ENCODE measurements at regions not wholly inside any gene's neighbourhood (a gene's known extent, or its start where the extent isn't known, plus 50 kb on each side); places are given as distances from the start of the nearest gene placed in this dataset.

GRCh38 chr20:22844959-22845358 is 190.2 kb upstream of the SSTR4 start:
- Histone ChIP-seq H4K20me1 (ENCODE audit: control insufficient read depth, extremely low read depth, insufficient read depth, low read length) (no peaks in the 10 kb centered on the region), H3K9me3 (ENCODE audit: control insufficient read depth, insufficient read depth, low read depth, low read length) (no peaks in the 10 kb centered on the region), H3K9ac (ENCODE audit: insufficient read depth, low read length) (no peak overlapping the region), H3K4me2 (ENCODE audit: extremely low read depth, insufficient read depth, low read length) (no peak overlapping the region), H3K4me3 (replicated peaks in 1 of 4; ENCODE audit: control extremely low read depth in 1 of 4, insufficient read depth in 1 of 4, low read depth in 3 of 4, low read length in 4 of 4) (no peak overlapping the region), H3K4me1 (ENCODE audit: control insufficient read depth, extremely low read depth, insufficient read depth, low read length) (no peaks in the 10 kb centered on the region), H3K36me3 (ENCODE audit: control insufficient read depth, insufficient read depth, low read length) (no peaks in the 10 kb centered on the region), H2AFZ (ENCODE audit: low read length) (no peak overlapping the region), H3K79me2 (ENCODE audit: control insufficient read depth, insufficient read depth, low read length) (no peaks in the 10 kb centered on the region), H3K27ac (ENCODE audit: insufficient read depth, low read length) (no peak overlapping the region), H3K27me3 (ENCODE audit: control insufficient read depth, insufficient read depth, low read length) (no peaks in the 10 kb centered on the region)
- DNase-seq (ENCODE audit: low read depth in 2 of 2) = no peak
- TF ChIP-seq EZH2 (IDR thresholded peaks at IDR 0.05; ENCODE audit: low read length, missing control alignments) = no peak
- TF ChIP-seq CTCF (conservative IDR thresholded peaks at IDR 0.05 in 1 of 2, IDR thresholded peaks at IDR 0.05 in 1 of 2; ENCODE audit: low read depth in 1 of 2, low read length in 2 of 2) = no peak

- Histone ChIP-seq H3K9ac (ENCODE audit: insufficient read depth, low read length) (no peak overlapping the region), H3K4me2 (ENCODE audit: extremely low read depth, insufficient read depth, low read length) (no peak overlapping the region), H3K27ac (ENCODE audit: insufficient read depth, low read length) (no peak overlapping the region), H3K9me3 (ENCODE audit: control insufficient read depth, insufficient read depth, low read depth, low read length) (no peaks in the 10 kb centered on the region), H3K36me3 (ENCODE audit: control insufficient read depth, insufficient read depth, low read length) (no peaks in the 10 kb centered on the region), H3K27me3 (ENCODE audit: control insufficient read depth, insufficient read depth, low read length) (no peaks in the 10 kb centered on the region), H3K4me1 (ENCODE audit: control insufficient read depth, extremely low read depth, insufficient read depth, low read length) (no peaks in the 10 kb centered on the region), H3K79me2 (ENCODE audit: control insufficient read depth, insufficient read depth, low read length) (no peaks in the 10 kb centered on the region), H3K4me3 (replicated peaks in 1 of 4; ENCODE audit: control extremely low read depth in 1 of 4, insufficient read depth in 1 of 4, low read depth in 3 of 4, low read length in 4 of 4) (no peak overlapping the region), H4K20me1 (ENCODE audit: control insufficient read depth, extremely low read depth, insufficient read depth, low read length) (no peaks in the 10 kb centered on the region), H2AFZ (ENCODE audit: low read length) (no peak overlapping the region)
- TF ChIP-seq CTCF (conservative IDR thresholded peaks at IDR 0.05 in 1 of 2, IDR thresholded peaks at IDR 0.05 in 1 of 2; ENCODE audit: low read depth in 1 of 2, low read length in 2 of 2) (no peak), EZH2 (IDR thresholded peaks at IDR 0.05; ENCODE audit: low read length, missing control alignments) (no peak)
- DNase-seq (ENCODE audit: low read depth in 2 of 2) = no peak
Observed at GRCh38 chr20:22846863-22847262, 188.2 kb upstream of the SSTR4 start.

DNA sequence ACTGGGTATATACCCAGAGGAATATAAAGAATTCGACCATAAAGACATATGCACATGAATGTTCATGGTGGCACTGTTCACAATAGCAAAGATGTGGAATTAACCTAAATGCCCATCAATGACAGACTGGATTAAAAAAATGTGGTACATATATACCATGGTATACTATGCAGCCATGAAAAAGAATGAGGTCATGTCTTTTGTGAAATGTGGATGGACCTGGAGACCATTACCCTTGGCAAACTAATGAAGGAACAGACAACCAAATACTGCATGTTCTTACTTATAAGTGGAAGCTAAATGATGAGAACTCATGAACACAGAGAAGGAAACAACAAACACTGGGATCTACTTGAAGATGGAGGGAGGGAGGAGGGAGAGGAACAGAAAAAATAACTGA is 186.7 kb upstream of the SSTR4 start:
- Histone ChIP-seq H3K36me3 (ENCODE audit: control insufficient read depth, insufficient read depth, low read length) (no peaks in the 10 kb centered on the region), H3K79me2 (ENCODE audit: control insufficient read depth, insufficient read depth, low read length) (no peaks in the 10 kb centered on the region), H3K4me2 (ENCODE audit: extremely low read depth, insufficient read depth, low read length) (no peak overlapping the region), H4K20me1 (ENCODE audit: control insufficient read depth, extremely low read depth, insufficient read depth, low read length) (no peaks in the 10 kb centered on the region), H3K27ac (ENCODE audit: insufficient read depth, low read length) (no peak overlapping the region), H3K9ac (ENCODE audit: insufficient read depth, low read length) (no peak overlapping the region), H3K4me3 (replicated peaks in 1 of 4; ENCODE audit: control extremely low read depth in 1 of 4, insufficient read depth in 1 of 4, low read depth in 3 of 4, low read length in 4 of 4) (no peak overlapping the region), H3K27me3 (ENCODE audit: control insufficient read depth, insufficient read depth, low read length) (no peaks in the 10 kb centered on the region), H3K9me3 (ENCODE audit: control insufficient read depth, insufficient read depth, low read depth, low read length) (no peaks in the 10 kb centered on the region), H3K4me1 (ENCODE audit: control insufficient read depth, extremely low read depth, insufficient read depth, low read length) (no peaks in the 10 kb centered on the region), H2AFZ (ENCODE audit: low read length) (no peak overlapping the region)
- no peak for DNase-seq (ENCODE audit: low read depth in 2 of 2)
- no peak for TF ChIP-seq EZH2 (IDR thresholded peaks at IDR 0.05; ENCODE audit: low read length, missing control alignments)
- TF ChIP-seq CTCF (conservative IDR thresholded peaks at IDR 0.05 in 1 of 2, IDR thresholded peaks at IDR 0.05 in 1 of 2; ENCODE audit: low read depth in 1 of 2, low read length in 2 of 2) = no peak
